Mammary epithelial cell (primary cell): ENCODE measurements at regions not wholly inside any gene's neighbourhood (a gene's known extent, or its start where the extent isn't known, plus 50 kb on each side); places are given as distances from the start of the nearest gene placed in this dataset.

ENCODE experiments used
- EZH2 ChIP-seq: IDR thresholded peaks from 2 replicates; pipeline ENCODE4 v1.6.1; 2012; ENCODE audit warnings: low read length, inconsistent platforms, borderline replicate concordance
- TF ChIP-seq, protein P1 (sequence below), 2 donors: IDR thresholded peaks in 1 of 2; conservative IDR thresholded peaks in 1 of 2; 2 replicates each; pipeline ENCODE4 v1.5.1; 2011 to 2012; ENCODE audit warnings: inconsistent platforms in 2 of 2, low read length in 2 of 2, mild to moderate bottlenecking in 2 of 2, control low read depth in 1 of 2, low read depth in 1 of 2; ENCODE audit not compliant: insufficient read depth in 1 of 2; ENCODE audit errors: extremely low read depth in 1 of 2

DNA sequence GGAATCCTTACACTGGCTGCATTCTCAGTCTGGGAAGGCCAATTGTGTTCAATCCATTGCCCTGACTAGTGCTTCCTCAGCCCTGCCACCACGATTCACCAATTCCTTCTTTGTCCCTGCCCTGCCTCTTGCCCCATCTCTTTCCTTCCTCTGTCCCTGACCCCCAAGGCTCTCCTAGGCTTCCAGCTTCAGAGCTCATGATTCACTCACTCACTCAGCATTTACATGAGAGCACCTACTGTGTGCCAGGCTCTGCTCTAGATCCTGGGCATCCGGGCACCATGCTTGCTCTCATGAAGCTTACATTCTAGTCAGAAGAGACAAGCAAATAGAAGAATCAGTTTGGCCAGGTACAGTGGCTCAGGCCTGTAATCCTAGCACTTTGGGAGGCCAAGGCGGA, 489.5 kb upstream of the JARID2 start:
- TF ChIP-seq, protein P1, sequence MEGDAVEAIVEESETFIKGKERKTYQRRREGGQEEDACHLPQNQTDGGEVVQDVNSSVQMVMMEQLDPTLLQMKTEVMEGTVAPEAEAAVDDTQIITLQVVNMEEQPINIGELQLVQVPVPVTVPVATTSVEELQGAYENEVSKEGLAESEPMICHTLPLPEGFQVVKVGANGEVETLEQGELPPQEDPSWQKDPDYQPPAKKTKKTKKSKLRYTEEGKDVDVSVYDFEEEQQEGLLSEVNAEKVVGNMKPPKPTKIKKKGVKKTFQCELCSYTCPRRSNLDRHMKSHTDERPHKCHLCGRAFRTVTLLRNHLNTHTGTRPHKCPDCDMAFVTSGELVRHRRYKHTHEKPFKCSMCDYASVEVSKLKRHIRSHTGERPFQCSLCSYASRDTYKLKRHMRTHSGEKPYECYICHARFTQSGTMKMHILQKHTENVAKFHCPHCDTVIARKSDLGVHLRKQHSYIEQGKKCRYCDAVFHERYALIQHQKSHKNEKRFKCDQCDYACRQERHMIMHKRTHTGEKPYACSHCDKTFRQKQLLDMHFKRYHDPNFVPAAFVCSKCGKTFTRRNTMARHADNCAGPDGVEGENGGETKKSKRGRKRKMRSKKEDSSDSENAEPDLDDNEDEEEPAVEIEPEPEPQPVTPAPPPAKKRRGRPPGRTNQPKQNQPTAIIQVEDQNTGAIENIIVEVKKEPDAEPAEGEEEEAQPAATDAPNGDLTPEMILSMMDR (conservative IDR thresholded peaks at IDR 0.05 in 1 of 2, IDR thresholded peaks at IDR 0.05 in 1 of 2; ENCODE audit: extremely low read depth in 1 of 2, insufficient read depth in 1 of 2, low read depth in 1 of 2, low read length in 2 of 2), result no peak
- no peak for TF ChIP-seq EZH2
